ENCODE measurements at regions not wholly inside any gene's neighbourhood (a gene's known extent, or its start where the extent isn't known, plus 50 kb on each side); places are given as distances from the start of the nearest gene placed in this dataset.

GRCh38 chr3:30945291-30945690, 50.8 kb upstream of the GADL1 start:
- Mint-ChIP-seq H3K27me3 (peaks cover 7 to 10% of the 10 kb centered on the region in 2 donors), H3K4me3 (no peak overlapping the region), H3K27ac (no peak overlapping the region), H3K4me1 (ENCODE audit: low read depth in 2 of 2) (peaks cover 0 to 4% of the 10 kb centered on the region in 2 donors), H3K9me3 (peaks cover 7% of the 10 kb centered on the region), H3K36me3 (no peaks in the 10 kb centered on the region)
- no peak for DNase-seq (ENCODE audit: low spot score)
- no peak for ATAC-seq

GRCh38 chr3:30948426-30948825, 54.0 kb upstream of the GADL1 start:
- Mint-ChIP-seq H3K27me3 (peaks cover 6 to 16% of the 10 kb centered on the region in 2 donors), H3K27ac (no peak overlapping the region), H3K4me1 (ENCODE audit: low read depth in 2 of 2) (no peaks in the 10 kb centered on the region), H3K4me3 (no peak overlapping the region), H3K36me3 (no peaks in the 10 kb centered on the region), H3K9me3 (peaks cover 4% of the 10 kb centered on the region)
- DNase-seq (ENCODE audit: low spot score) (no peak), ATAC-seq (no peak)

- peaks cover 6 to 17% of the 10 kb centered on the region in 2 donors for H3K27me3 Mint-ChIP-seq
- no peaks in the 10 kb centered on the region for H3K4me1 Mint-ChIP-seq (ENCODE audit: low read depth in 2 of 2)
Observed at GRCh38 chr3:30951826-30952225, 57.4 kb upstream of the GADL1 start.

GRCh38 chr3:30952786-30953185, 58.3 kb upstream of the GADL1 start:
- H3K27ac Mint-ChIP-seq: no peak overlapping the region

More at GRCh38 chr3:30951826-30952225, 57.4 kb upstream of the GADL1 start:
- Mint-ChIP-seq H3K4me3 (no peak overlapping the region), H3K9me3 (peaks cover 2% of the 10 kb centered on the region), H3K36me3 (no peaks in the 10 kb centered on the region), H3K27ac (no peak overlapping the region)
- no peak for ATAC-seq
- DNase-seq (ENCODE audit: low spot score): no peak

GRCh38 chr3:30954426-30954825, 60.0 kb upstream of the GADL1 start:
- H3K27ac Mint-ChIP-seq: no peak overlapping the region
- ATAC-seq (no peak), DNase-seq (ENCODE audit: low spot score) (no peak)
- no peaks in the 10 kb centered on the region for H3K4me1 Mint-ChIP-seq (ENCODE audit: low read depth in 2 of 2)
- peaks cover 7 to 11% of the 10 kb centered on the region in 2 donors for H3K27me3 Mint-ChIP-seq
- no peak overlapping the region for H3K4me3 Mint-ChIP-seq
- H3K9me3 Mint-ChIP-seq: peaks cover 7% of the 10 kb centered on the region
- no peaks in the 10 kb centered on the region for H3K36me3 Mint-ChIP-seq

More at GRCh38 chr3:30952786-30953185, 58.3 kb upstream of the GADL1 start:
- Mint-ChIP-seq H3K9me3 (no peaks in the 10 kb centered on the region), H3K4me3 (no peak overlapping the region), H3K4me1 (ENCODE audit: low read depth in 2 of 2) (no peaks in the 10 kb centered on the region), H3K27me3 (peaks cover 5 to 11% of the 10 kb centered on the region in 2 donors), H3K36me3 (no peaks in the 10 kb centered on the region)
- ATAC-seq (no peak), DNase-seq (ENCODE audit: low spot score) (no peak)

GRCh38 chr3:30962084-30962483, 67.6 kb upstream of the GADL1 start:
- DNase-seq (ENCODE audit: low spot score): no peak
- Mint-ChIP-seq H3K36me3 (no peaks in the 10 kb centered on the region), H3K27me3 (peaks cover 8 to 28% of the 10 kb centered on the region in 2 donors), H3K4me1 (ENCODE audit: low read depth in 2 of 2) (peaks cover 0 to 6% of the 10 kb centered on the region in 2 donors), H3K9me3 (peaks cover 7% of the 10 kb centered on the region), H3K4me3 (no peak overlapping the region), H3K27ac (no peak overlapping the region)
- no peak for ATAC-seq

GRCh38 chr3:30962493-30962892, 68.0 kb upstream of the GADL1 start:
- no peak for ATAC-seq
- peaks cover 8 to 32% of the 10 kb centered on the region in 2 donors for H3K27me3 Mint-ChIP-seq
- H3K4me1 Mint-ChIP-seq (ENCODE audit: low read depth in 2 of 2): peaks cover 0 to 6% of the 10 kb centered on the region in 2 donors
- no peak for DNase-seq (ENCODE audit: low spot score)
- H3K9me3 Mint-ChIP-seq: peaks cover 7% of the 10 kb centered on the region
- no peaks in the 10 kb centered on the region for H3K36me3 Mint-ChIP-seq
- no peak overlapping the region for H3K4me3 Mint-ChIP-seq
- no peak overlapping the region for H3K27ac Mint-ChIP-seq

GRCh38 chr3:30963223-30963722, 68.8 kb upstream of the GADL1 start:
- Mint-ChIP-seq H3K36me3 (no peaks in the 10 kb centered on the region), H3K9me3 (peaks cover 6% of the 10 kb centered on the region), H3K4me3 (no peak overlapping the region), H3K27me3 (peaks cover 12 to 40% of the 10 kb centered on the region in 2 donors), H3K4me1 (ENCODE audit: low read depth in 2 of 2) (peaks cover 0 to 6% of the 10 kb centered on the region in 2 donors), H3K27ac (no peak overlapping the region)
- ATAC-seq: no peak
- DNase-seq (ENCODE audit: low spot score): no peak

- Mint-ChIP-seq H3K27me3 (peaks cover 10 to 41% of the 10 kb centered on the region in 2 donors), H3K9me3 (no peaks in the 10 kb centered on the region), H3K27ac (no peak overlapping the region), H3K4me3 (no peak overlapping the region), H3K4me1 (ENCODE audit: low read depth in 2 of 2) (peaks cover 0 to 6% of the 10 kb centered on the region in 2 donors), H3K36me3 (no peaks in the 10 kb centered on the region)
- ATAC-seq: peak in 1 of 2 donors; percentile 33
- DNase-seq (ENCODE audit: low spot score): no peak
Observed at GRCh38 chr3:30964612-30965011, 70.2 kb upstream of the GADL1 start.

GRCh38 chr3:30966896-30967295, 72.4 kb upstream of the GADL1 start:
- Mint-ChIP-seq H3K27ac (no peak overlapping the region), H3K4me3 (no peak overlapping the region), H3K27me3 (peaks cover 10 to 41% of the 10 kb centered on the region in 2 donors), H3K36me3 (no peaks in the 10 kb centered on the region), H3K9me3 (no peaks in the 10 kb centered on the region), H3K4me1 (ENCODE audit: low read depth in 2 of 2) (peaks cover 0 to 6% of the 10 kb centered on the region in 2 donors)
- DNase-seq (ENCODE audit: low spot score) (no peak), ATAC-seq (no peak)

- DNase-seq (ENCODE audit: low spot score) (no peak), ATAC-seq (no peak)
- Mint-ChIP-seq H3K27me3 (peaks cover 7 to 28% of the 10 kb centered on the region in 2 donors), H3K36me3 (no peaks in the 10 kb centered on the region), H3K27ac (no peak overlapping the region), H3K4me1 (ENCODE audit: low read depth in 2 of 2) (no peaks in the 10 kb centered on the region), H3K4me3 (no peak overlapping the region), H3K9me3 (no peaks in the 10 kb centered on the region)
Observed at GRCh38 chr3:30970183-30970582, 75.7 kb upstream of the GADL1 start.

GRCh38 chr3:30972449-30972848, 78.0 kb upstream of the GADL1 start:
- Mint-ChIP-seq H3K36me3 (no peaks in the 10 kb centered on the region), H3K4me1 (ENCODE audit: low read depth in 2 of 2) (no peaks in the 10 kb centered on the region), H3K9me3 (no peaks in the 10 kb centered on the region), H3K27me3 (peaks cover 5 to 10% of the 10 kb centered on the region in 2 donors), H3K4me3 (no peak overlapping the region), H3K27ac (no peak overlapping the region)
- ATAC-seq: no peak
- no peak for DNase-seq (ENCODE audit: low spot score)

GRCh38 chr3:30974071-30974470, 79.6 kb upstream of the GADL1 start:
- Mint-ChIP-seq H3K4me1 (ENCODE audit: low read depth in 2 of 2) (no peaks in the 10 kb centered on the region), H3K9me3 (no peaks in the 10 kb centered on the region), H3K27me3 (no peaks in the 10 kb centered on the region), H3K27ac (no peak overlapping the region), H3K36me3 (no peaks in the 10 kb centered on the region), H3K4me3 (no peak overlapping the region)
- ATAC-seq (no peak), DNase-seq (ENCODE audit: low spot score) (no peak)

GRCh38 chr3:30977592-30977991, 83.1 kb upstream of the GADL1 start:
- H3K4me3 Mint-ChIP-seq: no peak overlapping the region
- DNase-seq (ENCODE audit: low spot score) (no peak), ATAC-seq (no peak)
- no peaks in the 10 kb centered on the region for H3K9me3 Mint-ChIP-seq
- H3K36me3 Mint-ChIP-seq: no peaks in the 10 kb centered on the region
- H3K27me3 Mint-ChIP-seq: peaks cover 0 to 2% of the 10 kb centered on the region in 2 donors
- H3K27ac Mint-ChIP-seq: no peak overlapping the region
- no peaks in the 10 kb centered on the region for H3K4me1 Mint-ChIP-seq (ENCODE audit: low read depth in 2 of 2)

- Mint-ChIP-seq H3K4me1 (ENCODE audit: low read depth in 2 of 2) (no peaks in the 10 kb centered on the region), H3K9me3 (no peaks in the 10 kb centered on the region), H3K36me3 (no peaks in the 10 kb centered on the region), H3K4me3 (no peak overlapping the region), H3K27me3 (peaks cover 0 to 3% of the 10 kb centered on the region in 2 donors), H3K27ac (no peak overlapping the region)
- ATAC-seq (no peak), DNase-seq (ENCODE audit: low spot score) (no peak)
Observed at GRCh38 chr3:30980993-30981392, 86.5 kb upstream of the GADL1 start.
